GM19043 (cell line): ENCODE measurements at regions not wholly inside any gene's neighbourhood (a gene's known extent, or its start where the extent isn't known, plus 50 kb on each side); places are given as distances from the start of the nearest gene placed in this dataset.
"Not testable (repeated sequence)": the region's sequence is repeated elsewhere in the genome, so short reads cannot be mapped to it uniquely, and the experiment has no call there.

Experiments
- ATAC-seq: cut with Tn5 transposase; IDR thresholded peaks from one replicate; pipeline ENCODE4 v1.9.1; 2021; ENCODE audit warnings: low read depth; ENCODE audit not compliant: unreplicated experiment

GRCh38 chr9:81372628-81373191, 316.6 kb downstream of the TLE1 start:
- ATAC-seq, result no peak

DNA sequence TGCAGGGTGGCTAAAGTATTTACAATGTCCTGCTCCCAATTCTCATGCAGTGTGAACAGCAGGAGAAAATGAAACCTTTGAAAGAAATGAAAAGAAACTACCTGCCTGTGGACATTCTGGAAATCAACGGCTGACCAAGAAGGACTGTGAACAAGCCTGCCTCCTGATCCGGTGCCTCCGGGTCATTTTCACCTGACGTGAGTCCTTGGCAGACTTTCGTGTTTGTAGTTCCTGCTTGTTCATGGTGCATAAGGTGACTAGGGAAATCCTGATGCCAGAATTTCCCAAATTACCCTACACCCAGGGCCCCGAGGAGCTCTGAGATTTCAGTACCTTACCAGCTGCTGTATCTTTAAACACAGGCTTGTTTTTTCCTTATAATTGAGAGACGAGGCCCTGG, 317.5 kb downstream of the TLE1 start:
- ATAC-seq, result no peak

DNA sequence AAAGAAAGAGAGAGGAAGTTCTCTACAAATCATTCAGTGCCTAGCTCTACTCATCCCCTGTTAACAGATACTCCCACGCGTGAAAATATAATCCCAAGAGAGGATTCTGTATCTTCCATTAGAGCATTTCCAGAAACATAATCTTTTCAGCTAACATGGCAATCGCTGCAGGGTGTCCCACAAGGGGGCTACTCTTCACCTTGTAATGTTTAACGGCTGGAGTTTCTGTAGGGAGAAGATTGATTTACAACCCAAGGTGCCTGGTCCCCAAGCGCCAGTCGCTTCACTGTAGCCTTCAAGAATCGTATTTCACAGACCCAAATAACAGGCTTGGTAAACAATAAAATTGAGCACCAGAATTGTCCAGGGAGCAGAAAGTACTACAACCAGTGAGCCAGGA, 318.7 kb downstream of the TLE1 start:
- no peak for ATAC-seq

DNA sequence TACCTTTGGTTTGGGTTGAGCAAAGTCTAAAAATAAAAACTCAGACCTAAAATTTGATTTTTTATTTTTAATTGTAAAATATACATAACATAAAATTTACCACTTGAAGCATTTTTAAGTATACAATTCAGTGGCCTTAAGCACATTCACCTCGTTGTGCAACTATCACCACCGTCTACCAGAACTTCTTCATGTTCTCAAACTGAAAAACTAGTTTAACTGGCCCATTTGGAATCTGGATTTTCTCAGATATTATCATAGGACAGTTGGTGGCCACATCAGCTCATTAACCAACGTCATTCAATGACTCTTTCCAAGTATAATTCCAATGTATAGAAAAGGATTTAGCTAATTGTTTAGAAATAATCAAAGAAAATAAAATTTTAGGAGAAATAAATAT, 319.3 kb downstream of the TLE1 start:
- ATAC-seq, result no peak

- ATAC-seq, result no peak
These were observed 320.2 kb downstream of the TLE1 start for GRCh38 chr9:81369121-81369520.

DNA sequence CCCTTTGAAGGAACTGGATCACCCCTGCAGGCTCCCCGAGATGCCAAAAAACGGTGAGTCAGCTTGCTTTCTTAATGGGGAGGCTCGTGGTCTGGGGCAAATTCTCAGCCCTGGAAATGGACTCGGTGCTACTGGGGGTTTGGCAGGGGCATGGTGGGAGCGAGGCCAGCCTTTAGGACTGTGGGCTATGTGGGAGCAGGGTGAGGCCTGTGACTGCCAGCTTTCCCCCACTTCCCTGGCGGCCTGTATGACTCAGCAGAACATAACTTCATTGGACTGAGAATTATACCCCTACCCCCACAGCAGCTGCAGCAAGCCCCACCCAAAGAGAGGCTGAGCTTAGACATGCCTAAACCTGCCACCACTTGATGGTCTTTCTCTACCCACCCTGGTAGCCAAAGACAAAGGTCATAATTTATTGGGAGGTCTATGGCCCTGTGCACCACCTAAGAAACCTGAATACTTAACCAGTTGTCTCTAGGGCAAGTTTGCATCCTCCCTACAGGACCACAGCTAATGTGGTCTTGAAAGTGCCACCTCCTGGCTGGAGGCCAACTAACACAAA, 325.3 kb downstream of the TLE1 start:
- ATAC-seq, result no peak

DNA sequence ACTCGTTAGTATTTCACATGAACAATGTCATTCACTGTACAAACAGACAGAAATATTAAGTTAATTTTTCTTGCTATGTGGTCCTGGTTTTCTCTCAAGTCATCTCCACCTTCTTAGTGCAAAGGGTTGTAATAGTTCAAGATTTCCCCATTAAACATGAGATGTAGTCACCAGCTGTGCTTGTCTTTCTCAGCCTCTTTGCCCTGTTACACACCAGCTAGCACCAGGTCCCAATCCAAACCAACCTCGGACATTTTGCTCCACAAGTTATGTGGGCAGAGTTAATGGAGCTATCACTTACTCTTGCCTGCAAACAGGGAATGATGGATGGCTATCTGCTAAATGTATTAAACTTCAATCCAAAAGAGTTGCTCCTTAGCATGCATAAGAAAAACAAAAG, 328.1 kb downstream of the TLE1 start:
- ATAC-seq, result no peak

GRCh38 chr9:81351166-81351565, 338.2 kb downstream of the TLE1 start:
- no peak for ATAC-seq

DNA sequence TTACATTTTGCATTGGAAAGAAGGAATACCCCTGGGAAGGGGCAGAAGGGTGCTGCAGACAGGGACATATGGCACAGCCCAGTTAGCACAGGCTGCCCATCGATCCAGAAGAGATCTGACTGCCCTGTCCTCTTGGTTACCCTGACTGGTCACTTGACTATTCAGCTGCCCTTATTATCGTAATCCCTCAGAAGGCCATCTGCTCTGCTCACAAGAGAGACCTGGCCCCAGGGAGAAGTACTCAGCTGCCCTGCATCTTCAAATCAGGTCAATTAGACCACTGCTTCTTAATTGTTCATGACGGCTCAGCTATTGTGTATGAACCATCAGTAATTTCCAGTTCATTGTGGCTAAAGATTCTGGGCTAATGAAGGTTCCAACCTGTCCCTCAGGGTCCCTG, 345.0 kb downstream of the TLE1 start:
- ATAC-seq, result no peak

DNA sequence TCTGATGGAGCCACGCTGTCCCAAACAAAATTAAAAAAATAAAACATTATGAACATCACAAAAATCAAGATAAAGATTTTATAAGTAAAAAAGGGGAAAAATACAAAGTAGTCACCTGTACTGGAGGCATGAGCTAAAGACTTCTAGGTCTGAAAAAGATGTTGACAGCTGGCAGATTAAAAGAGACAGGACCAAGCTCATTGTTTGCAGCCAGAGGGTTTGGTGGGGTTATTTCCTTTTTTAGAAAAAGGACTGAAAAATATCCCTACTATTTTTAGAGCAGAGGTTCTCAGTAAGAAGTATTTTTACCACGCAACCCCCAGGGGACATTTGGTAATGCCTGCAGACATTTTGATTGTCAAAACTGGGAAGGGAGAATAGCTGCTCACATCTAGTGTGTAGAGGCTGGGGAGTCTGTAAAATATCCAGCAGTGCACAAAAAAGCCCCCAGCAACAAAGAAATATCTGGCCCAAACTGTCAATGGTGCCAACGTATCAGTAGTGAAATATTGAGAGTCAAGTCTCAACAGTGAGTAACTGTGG, 353.4 kb downstream of the TLE1 start:
- no peak for ATAC-seq

- no peak for ATAC-seq
These were observed 367.8 kb downstream of the TLE1 start for GRCh38 chr9:81321551-81321950.

- ATAC-seq, result no peak
These were observed 368.4 kb downstream of the TLE1 start for GRCh38 chr9:81320909-81321482.

GRCh38 chr9:81318571-81318970, 370.8 kb downstream of the TLE1 start:
- ATAC-seq, result no peak

DNA sequence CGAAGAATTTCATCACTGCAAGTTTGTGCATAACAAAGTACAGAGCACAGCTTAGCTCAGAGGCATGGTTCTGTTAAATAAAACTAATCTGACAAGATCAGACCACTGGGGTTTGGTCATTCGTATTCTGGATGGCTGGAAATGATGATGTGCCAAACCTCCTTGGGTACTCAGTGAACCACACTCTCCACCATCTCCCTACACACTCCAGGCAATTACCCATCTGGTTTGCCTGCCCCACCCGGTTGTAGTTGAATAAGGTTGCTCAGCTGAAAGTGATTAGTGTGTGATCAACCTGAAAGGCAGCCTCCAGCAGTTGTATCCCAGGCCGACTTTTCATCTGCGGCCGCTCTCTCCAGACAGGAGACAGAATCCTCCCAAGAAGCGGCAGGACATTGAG, 371.4 kb downstream of the TLE1 start:
- no peak for ATAC-seq

DNA sequence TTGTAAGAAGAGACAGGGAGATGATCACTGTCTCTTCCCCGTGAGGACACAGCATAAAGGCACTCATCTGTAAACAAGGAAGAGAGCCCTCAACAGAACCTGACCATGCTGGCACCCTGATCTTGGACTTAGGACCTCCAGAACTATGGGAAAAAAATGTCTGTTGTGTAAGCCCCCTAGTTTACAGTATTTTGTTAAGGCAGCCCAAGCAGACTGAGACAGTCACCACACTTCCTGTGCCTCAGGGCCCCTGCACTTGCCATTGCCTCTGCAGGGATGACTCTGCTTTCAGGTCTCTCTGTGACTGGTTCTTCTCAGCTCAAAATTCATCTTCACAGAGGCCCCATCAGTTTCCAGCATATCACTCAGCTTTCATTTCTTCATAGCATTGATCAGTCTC, 372.1 kb downstream of the TLE1 start:
- ATAC-seq, result no peak

GRCh38 chr9:81314490-81314889, 374.9 kb downstream of the TLE1 start:
- ATAC-seq, result no peak

- no peak for ATAC-seq
These were observed 375.5 kb downstream of the TLE1 start for GRCh38 chr9:81313877-81314276.

DNA sequence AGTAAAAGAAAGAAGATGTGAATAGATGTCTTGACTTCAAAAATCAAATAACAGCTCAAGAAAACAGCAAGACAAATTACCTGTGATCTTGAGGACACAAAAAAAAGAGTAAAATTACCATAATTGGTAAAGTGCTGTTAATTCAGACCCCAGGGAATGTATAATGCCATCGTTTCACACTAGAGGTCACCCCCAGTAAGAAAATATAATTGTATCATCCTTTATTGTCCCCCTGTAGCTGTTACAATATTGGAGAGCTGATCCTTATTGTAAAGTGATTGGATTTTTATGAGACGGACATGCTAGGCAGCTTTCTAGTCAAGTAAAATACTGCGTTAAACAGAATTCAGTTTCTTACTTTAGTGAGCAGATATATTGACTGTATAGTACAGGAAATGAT, 377.0 kb downstream of the TLE1 start:
- no peak for ATAC-seq

DNA sequence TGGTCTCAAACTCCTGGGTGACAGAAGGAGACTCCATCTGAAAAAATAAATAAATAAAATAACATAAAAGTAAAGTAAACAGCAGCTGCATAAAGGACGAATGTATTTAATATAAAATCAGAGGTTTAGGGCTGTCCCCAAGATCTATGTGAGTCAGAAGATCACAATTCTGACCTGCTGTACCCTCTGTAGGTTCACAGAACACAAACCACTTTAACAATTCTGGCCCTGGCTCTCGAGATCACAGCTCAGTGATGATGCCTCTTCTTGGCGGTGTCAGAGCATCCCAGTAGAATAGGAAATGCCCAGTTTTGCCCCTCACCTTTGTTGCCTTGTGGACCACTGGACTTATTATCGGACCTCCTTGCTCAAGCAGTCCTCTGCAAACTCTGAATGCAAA, 380.9 kb downstream of the TLE1 start:
- ATAC-seq, result no peak

DNA sequence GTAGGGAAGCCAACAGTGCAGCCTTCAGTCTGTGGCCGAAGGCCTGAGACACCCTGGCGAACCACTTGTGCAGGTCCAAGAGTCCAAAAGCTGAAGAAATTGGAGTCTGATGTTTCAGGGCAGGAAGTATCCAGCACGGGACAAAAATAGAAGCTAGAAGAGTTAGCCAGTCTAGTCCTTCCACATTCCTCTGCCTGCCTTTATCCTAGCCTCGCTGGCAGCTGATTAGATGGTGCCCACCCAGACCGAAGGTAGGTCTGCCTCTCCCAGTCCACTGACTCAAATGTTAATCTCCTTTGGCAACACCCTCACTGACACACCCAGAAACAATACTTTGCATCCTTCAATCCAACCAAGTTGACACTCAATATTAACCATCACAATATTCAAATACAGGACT, 381.6 kb downstream of the TLE1 start:
- not testable (repeated sequence) for ATAC-seq

GRCh38 chr9:81305561-81306182, 383.7 kb downstream of the TLE1 start:
- ATAC-seq, result no peak

DNA sequence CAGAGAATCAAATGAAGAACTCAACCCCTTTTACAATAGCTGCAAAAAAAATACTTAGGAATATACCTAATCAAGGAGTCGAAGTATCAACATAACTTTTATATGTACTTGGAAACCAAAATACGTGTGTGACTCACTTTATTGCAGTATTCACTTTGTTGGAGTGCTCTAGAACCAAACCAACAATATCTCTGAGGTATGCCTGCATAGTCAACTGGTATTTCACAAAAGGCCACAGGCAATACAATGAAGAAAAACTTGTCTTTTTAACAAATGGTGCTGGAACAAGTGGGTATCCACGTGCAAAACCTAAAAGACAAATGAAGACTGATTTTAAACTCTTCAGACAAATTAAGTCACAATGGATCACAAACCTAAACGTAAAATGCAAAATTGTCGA, 385.7 kb downstream of the TLE1 start:
- no peak for ATAC-seq
